Epithelial cell of proximal tubule (primary cell): ENCODE measurements at regions not wholly inside any gene's neighbourhood (a gene's known extent, or its start where the extent isn't known, plus 50 kb on each side); places are given as distances from the start of the nearest gene placed in this dataset.

Source experiments
- DNase-seq: peaks from one replicate; pipeline ENCODE4 v3.0.0-alpha.2; 2011; ENCODE audit warnings: low read depth
- H3K4me3 ChIP-seq: 2 replicates; pipeline ENCODE4 v1.5.1; 2011; ENCODE audit warnings: low read depth, mild to moderate bottlenecking, low read length
- CTCF ChIP-seq: conservative IDR thresholded peaks from 2 replicates; pipeline ENCODE4 v1.5.1; 2012; ENCODE audit warnings: low read depth, mild to moderate bottlenecking, low read length

GRCh38 chr6:15876406-15876805 is 213.6 kb upstream of the DTNBP1 start:
- no peak for TF ChIP-seq CTCF
- no peak overlapping the region for H3K4me3 ChIP-seq
- no peak for DNase-seq

GRCh38 chr6:15875797-15876196 is 213.0 kb upstream of the DTNBP1 start:
- no peak for TF ChIP-seq CTCF
- no peak for DNase-seq
- H3K4me3 ChIP-seq: no peak overlapping the region

GRCh38 chr6:15874821-15875220 is 212.0 kb upstream of the DTNBP1 start:
- no peak for DNase-seq
- no peak overlapping the region for H3K4me3 ChIP-seq
- no peak for TF ChIP-seq CTCF

- no peak overlapping the region for H3K4me3 ChIP-seq
- no peak for DNase-seq
- no peak for TF ChIP-seq CTCF
These were observed 211.5 kb upstream of the DTNBP1 start for GRCh38 chr6:15874326-15874725.

GRCh38 chr6:15872241-15873103 is 209.6 kb upstream of the DTNBP1 start:
- no peak for TF ChIP-seq CTCF
- H3K4me3 ChIP-seq: no peak overlapping the region

GRCh38 chr6:15871276-15871675 is 208.4 kb upstream of the DTNBP1 start:
- no peak overlapping the region for H3K4me3 ChIP-seq
- no peak for DNase-seq
- TF ChIP-seq CTCF: no peak

More at GRCh38 chr6:15872241-15873103, 209.6 kb upstream of the DTNBP1 start:
- DNase-seq: no peak

GRCh38 chr6:15870333-15871043 is 207.7 kb upstream of the DTNBP1 start:
- no peak overlapping the region for H3K4me3 ChIP-seq
- TF ChIP-seq CTCF: no peak
- no peak for DNase-seq
